Bronchial epithelial cell (primary cell): ENCODE measurements at regions not wholly inside any gene's neighbourhood (a gene's known extent, or its start where the extent isn't known, plus 50 kb on each side); places are given as distances from the start of the nearest gene placed in this dataset.

Source experiments
- DNase-seq: peaks from one replicate; pipeline ENCODE4 v3.0.0-alpha.2; 2010; ENCODE audit warnings: low read depth
- FAIRE-seq: peaks from 2 replicates; lab custom pipeline; 2011; peaks lifted over from hg19 to GRCh38; lab: Jason Lieb, UNC
- H3K27me3 ChIP-seq: 2 replicates; pipeline ENCODE4 v1.5.1; 2011; ENCODE audit warnings: low read length; ENCODE audit not compliant: control insufficient read depth, insufficient read depth
- H3K36me3 ChIP-seq: 2 replicates; pipeline ENCODE4 v1.5.1; 2011; ENCODE audit warnings: low read length; ENCODE audit not compliant: control insufficient read depth, insufficient read depth
- H3K4me3 ChIP-seq: 2 replicates; pipeline ENCODE4 v1.5.1; 2011; ENCODE audit warnings: mild to moderate bottlenecking, low read depth, low read length, control low read depth
- CTCF ChIP-seq: IDR thresholded peaks from 2 replicates; pipeline ENCODE4 v1.5.1; 2011; ENCODE audit warnings: mild to moderate bottlenecking, moderate library complexity, low read length, control low read depth, inconsistent platforms; ENCODE audit not compliant: insufficient read depth, severe bottlenecking

- no peak for TF ChIP-seq CTCF
- FAIRE-seq (no peak), DNase-seq (no peak)
- no peaks in the 10 kb centered on the region for H3K36me3 ChIP-seq
- H3K27me3 ChIP-seq = peaks cover 2% of the 10 kb centered on the region
- H3K4me3 ChIP-seq = no peak overlapping the region
Measured at GRCh38 chr1:81351864-81352263, 448.9 kb upstream of the ADGRL2 start.

GRCh38 chr1:81349194-81349965, 451.4 kb upstream of the ADGRL2 start:
- TF ChIP-seq CTCF = no peak
- no peaks in the 10 kb centered on the region for H3K36me3 ChIP-seq
- peaks cover 2% of the 10 kb centered on the region for H3K27me3 ChIP-seq
- DNase-seq = no peak
- no peak overlapping the region for H3K4me3 ChIP-seq
- no peak for FAIRE-seq

GRCh38 chr1:81345110-81345509, 455.6 kb upstream of the ADGRL2 start:
- Histone ChIP-seq H3K36me3 (no peaks in the 10 kb centered on the region), H3K4me3 (no peak overlapping the region), H3K27me3 (no peaks in the 10 kb centered on the region)
- DNase-seq = no peak
- no peak for FAIRE-seq
- TF ChIP-seq CTCF = no peak

- H3K27me3 ChIP-seq = no peaks in the 10 kb centered on the region
- no peak for TF ChIP-seq CTCF
- no peak overlapping the region for H3K4me3 ChIP-seq
- no peak for DNase-seq
- H3K36me3 ChIP-seq = no peaks in the 10 kb centered on the region
- no peak for FAIRE-seq
Measured at GRCh38 chr1:81340239-81340638, 460.5 kb upstream of the ADGRL2 start.

- no peak for TF ChIP-seq CTCF
- no peaks in the 10 kb centered on the region for H3K27me3 ChIP-seq
- DNase-seq = no peak
- no peaks in the 10 kb centered on the region for H3K36me3 ChIP-seq
- no peak overlapping the region for H3K4me3 ChIP-seq
- no peak for FAIRE-seq
Measured at GRCh38 chr1:81337226-81337625, 463.5 kb upstream of the ADGRL2 start.

GRCh38 chr1:81335876-81336275, 464.9 kb upstream of the ADGRL2 start:
- no peak for FAIRE-seq
- TF ChIP-seq CTCF = no peak
- Histone ChIP-seq H3K4me3 (no peak overlapping the region), H3K27me3 (no peaks in the 10 kb centered on the region), H3K36me3 (no peaks in the 10 kb centered on the region)
- no peak for DNase-seq
